H1 (cell line): ENCODE measurements at regions not wholly inside any gene's neighbourhood (a gene's known extent, or its start where the extent isn't known, plus 50 kb on each side); places are given as distances from the start of the nearest gene placed in this dataset.

Experiments
- CTCF ChIA-PET: fragments of 300-600 bp; sonication (Branson Sonifier 250); formaldehyde crosslinking; loops from one replicate; lab custom pipeline; 2021; ENCODE audit not compliant: partially characterized antibody; lab: Charles Lee
- POLR2A ChIA-PET: fragments of 300-600 bp; sonication (Branson Sonifier 250); formaldehyde crosslinking; loops from one replicate; lab custom pipeline; 2021; ENCODE audit warnings: inconsistent platforms; ENCODE audit not compliant: partially characterized antibody; lab: Charles Lee
- DNase-seq, 2 experiments: peaks; one replicate each; pipeline versions ENCODE4 v3.0.0 to v3.0.0-alpha.2; 2010 to 2022; ENCODE audit warnings: low spot score in 2 of 2, low read depth in 1 of 2, mixed read lengths in 1 of 2
- FAIRE-seq: peaks from 2 replicates; lab custom pipeline; 2011; peaks lifted over from hg19 to GRCh38; lab: Jason Lieb, UNC
- H2AFZ ChIP-seq: 2 replicates; pipeline ENCODE4 v1.8.1; 2012; ENCODE audit warnings: low read length, inconsistent platforms
- H2AK5ac ChIP-seq: 2 replicates; pipeline ENCODE4 v1.6.1; 2013; ENCODE audit warnings: low read depth, low read length
- H2BK120ac ChIP-seq: replicated peaks from 2 replicates; pipeline ENCODE3; 2013; ENCODE audit warnings: low read depth, low read length, inconsistent platforms
- H2BK12ac ChIP-seq: 2 replicates; pipeline ENCODE4 v1.6.1; 2013; ENCODE audit warnings: low read depth, low read length
- H2BK15ac ChIP-seq: 2 replicates; pipeline ENCODE4 v1.6.1; 2013; ENCODE audit warnings: low read length
- H2BK20ac ChIP-seq: 2 replicates; pipeline ENCODE4 v1.6.1; 2013; ENCODE audit warnings: low read length
- H2BK5ac ChIP-seq: 2 replicates; pipeline ENCODE4 v1.6.1; 2013; ENCODE audit warnings: low read depth, low read length
- H3K14ac ChIP-seq: 2 replicates; pipeline ENCODE4 v1.6.1; 2013; ENCODE audit warnings: inconsistent platforms; ENCODE audit not compliant: insufficient read length
- H3K18ac ChIP-seq: 2 replicates; pipeline ENCODE4 v1.6.1; 2013; ENCODE audit warnings: low read length; ENCODE audit errors: extremely low read depth
- H3K23ac ChIP-seq: 2 replicates; pipeline ENCODE4 v1.6.1; 2013; ENCODE audit warnings: inconsistent platforms; ENCODE audit not compliant: insufficient read length
- H3K23me2 ChIP-seq: 2 replicates; pipeline ENCODE4 v1.6.1; 2013; ENCODE audit warnings: low read depth, low read length
- H3K27ac ChIP-seq: 2 replicates; pipeline ENCODE4 v1.6.1; 2011; ENCODE audit warnings: low read depth, low read length, inconsistent platforms
- H3K27me3 ChIP-seq, 4 experiments: replicated peaks in 1 of 4; 1 replicate in 1 of 4; 2 replicates in 3 of 4; pipeline versions ENCODE4 v1.6.1 to v1.8.1; 2011 to 2013; ENCODE audit warnings: low read length in 3 of 4, mild to moderate bottlenecking in 3 of 4, inconsistent platforms in 2 of 4, mixed read lengths in 2 of 4, moderate library complexity in 1 of 4; ENCODE audit not compliant: control insufficient read depth in 3 of 4, insufficient read depth in 3 of 4; ENCODE audit errors: extremely low read depth in 1 of 4
- H3K36me3 ChIP-seq, 4 experiments: 2 replicates each; pipeline versions ENCODE4 v1.6.1 to v1.8.1; 2011 to 2013; ENCODE audit warnings: mild to moderate bottlenecking in 4 of 4, low read length in 3 of 4, moderate library complexity in 2 of 4, control low read depth in 1 of 4, inconsistent platforms in 1 of 4; ENCODE audit not compliant: insufficient read depth in 4 of 4, control insufficient read depth in 2 of 4
- H3K4ac ChIP-seq: replicated peaks from 2 replicates; pipeline ENCODE3; 2013; ENCODE audit warnings: low read length, low read depth, mixed read lengths, inconsistent platforms; ENCODE audit not compliant: insufficient read length
- H3K4me1 ChIP-seq, 4 experiments: replicated peaks in 1 of 4; 1 replicate in 1 of 4; 2 replicates in 3 of 4; pipeline versions ENCODE4 v1.6.1 to v1.8.1; 2011 to 2013; ENCODE audit warnings: low read length in 3 of 4, inconsistent platforms in 2 of 4, mixed read lengths in 1 of 4; ENCODE audit not compliant: insufficient read depth in 4 of 4, control insufficient read depth in 3 of 4
- H3K4me2 ChIP-seq, 2 experiments: 2 replicates each; pipeline versions ENCODE4 v1.6.1 to v1.8.1; 2011 to 2013; ENCODE audit warnings: low read depth in 2 of 2, low read length in 2 of 2, control low read depth in 1 of 2, inconsistent platforms in 1 of 2, mild to moderate bottlenecking in 1 of 2; ENCODE audit not compliant: insufficient read depth in 1 of 2
- H3K4me3 ChIP-seq, 4 experiments: fragments of 200-600, 300-600 bp in 1 of 4; sonication (generic), shearing (Covaris generic), sonication (Bioruptor Twin) in 1 of 4; 2 replicates each; pipeline versions ENCODE4 v1.5.1 to v1.8.1; 2011 to 2016; ENCODE audit warnings: low read length in 4 of 4, low read depth in 3 of 4, control low read depth in 2 of 4, inconsistent platforms in 2 of 4, mild to moderate bottlenecking in 2 of 4, mixed read lengths in 1 of 4, moderate library complexity in 1 of 4; ENCODE audit not compliant: insufficient read depth in 2 of 4; ENCODE audit errors: extremely low read depth in 1 of 4
- H3K56ac ChIP-seq: replicated peaks from 2 replicates; pipeline ENCODE3; 2013; ENCODE audit warnings: low read depth, mild to moderate bottlenecking, mixed read lengths, low read length, inconsistent platforms; ENCODE audit not compliant: insufficient read length
- H3K79me1 ChIP-seq: 2 replicates; pipeline ENCODE4 v1.6.1; 2013; ENCODE audit warnings: low read depth, low read length, control low read depth
- H3K79me2 ChIP-seq, 2 experiments: 2 replicates each; pipeline versions ENCODE4 v1.6.1 to v1.8.1; 2012 to 2013; ENCODE audit warnings: low read length in 2 of 2, mild to moderate bottlenecking in 2 of 2, inconsistent platforms in 1 of 2; ENCODE audit not compliant: insufficient read depth in 2 of 2, control insufficient read depth in 1 of 2
- H3K9ac ChIP-seq, 4 experiments: replicated peaks in 1 of 4; 1 replicate in 1 of 4; 2 replicates in 3 of 4; pipeline versions ENCODE4 v1.6.1 to v1.8.1; 2011 to 2013; ENCODE audit warnings: low read depth in 3 of 4, low read length in 3 of 4, control low read depth in 2 of 4, mild to moderate bottlenecking in 2 of 4, moderate library complexity in 2 of 4, inconsistent platforms in 1 of 4; ENCODE audit errors: extremely low read depth in 1 of 4
- H3K9me3 ChIP-seq, 2 experiments: 2 replicates each; pipeline versions ENCODE4 v1.6.1 to v1.8.1; 2012 to 2013; ENCODE audit warnings: mild to moderate bottlenecking in 2 of 2, moderate library complexity in 2 of 2, control low read depth in 1 of 2, inconsistent platforms in 1 of 2, low read depth in 1 of 2, low read length in 1 of 2, mixed read lengths in 1 of 2; ENCODE audit not compliant: insufficient read depth in 2 of 2
- H4K20me1 ChIP-seq, 2 experiments: replicated peaks in 1 of 2; 2 replicates each; pipeline versions ENCODE3 to v1.8.1; 2011 to 2013; ENCODE audit warnings: inconsistent platforms in 2 of 2, low read length in 2 of 2, mild to moderate bottlenecking in 1 of 2; ENCODE audit not compliant: insufficient read depth in 2 of 2, control insufficient read depth in 1 of 2
- H4K5ac ChIP-seq: 2 replicates; pipeline ENCODE4 v1.6.1; 2013; ENCODE audit warnings: low read length, low read depth, mixed read lengths, inconsistent platforms; ENCODE audit not compliant: insufficient read length
- H4K8ac ChIP-seq: 2 replicates; pipeline ENCODE4 v1.8.0; 2013; ENCODE audit warnings: mild to moderate bottlenecking, moderate library complexity, low read length, inconsistent platforms; ENCODE audit not compliant: insufficient read depth; ENCODE audit errors: extremely low read depth
- H4K91ac ChIP-seq: replicated peaks from 2 replicates; pipeline ENCODE3; 2013; ENCODE audit warnings: low read length, mixed read lengths, inconsistent platforms; ENCODE audit not compliant: insufficient read length
- CBX5 ChIP-seq: fragments of 300-800, 300-1000 bp; sonication (generic); IDR thresholded peaks from 2 replicates; pipeline ENCODE4 v1.7.1; 2016; ENCODE audit warnings: antibody characterized with exemption, low read length, low read depth
- SIRT6 ChIP-seq: IDR thresholded peaks from one replicate; pipeline ENCODE4 v1.7.1; 2012; ENCODE audit warnings: low read length, inconsistent platforms
- WGBS, 2 experiments: shearing (Covaris generic) in 1 of 2; methylation state at CpG; one replicate each; pipeline versions ENCODE4 v1.1.6 to v1.1.7; 2013 to 2015; ENCODE audit warnings: low lambda C conversion rate in 2 of 2, mixed read lengths in 2 of 2, inconsistent platforms in 1 of 2, low coverage in 1 of 2, missing lambda C conversion rate in 1 of 2; ENCODE audit not compliant: insufficient replicate concordance in 2 of 2, insufficient coverage in 1 of 2, insufficient read length in 1 of 2; ENCODE audit errors: extremely low coverage in 1 of 2, missing lambda C conversion rate in 1 of 2; 5-methylcytosine and 5-hydroxymethylcytosine counted together

GRCh38 chr2:12076810-12077209 is 330.4 kb downstream of the LPIN1 start:
- Histone ChIP-seq H3K27ac (no peak overlapping the region), H2AK5ac (no peak overlapping the region; the same call in 1 of the 2 replicates), H2BK12ac (no peak overlapping the region; the same call in 1 of the 2 replicates), H3K56ac (no peak overlapping the region), H3K27me3 (no peaks in the 10 kb centered on the region), H4K91ac (no peak overlapping the region), H2BK5ac (no peak overlapping the region), H3K79me2 (no peaks in the 10 kb centered on the region), H3K4ac (no peak overlapping the region), H2AFZ (no peak overlapping the region), H3K23me2 (no peaks in the 10 kb centered on the region), H3K4me1 (peaks cover 2 to 9% (median 3%) of the 10 kb centered on the region in 4 experiments; a peak in 5 of 7 replicates), H3K23ac (no peak overlapping the region), H3K9me3 (no peaks in the 10 kb centered on the region), H3K14ac (no peak overlapping the region), H3K79me1 (no peaks in the 10 kb centered on the region), H3K9ac (no peak overlapping the region), H3K4me3 (no peak overlapping the region), H3K36me3 (no peaks in the 10 kb centered on the region), H3K4me2 (no peak overlapping the region), H4K20me1 (no peaks in the 10 kb centered on the region), H2BK15ac (no peak overlapping the region; the same call in 1 of the 2 replicates), H3K18ac (no peak overlapping the region), H2BK20ac (peak overlapping the region; percentile 77; the same call in 1 of the 2 replicates), H2BK120ac (no peak overlapping the region), H4K5ac (no peak overlapping the region), H4K8ac (no peak overlapping the region)
- no peak for TF ChIP-seq SIRT6
- TF ChIP-seq CBX5 = no peak
- ChIA-PET CTCF (interaction anchor here (0.7 to 1.2 kb wide), 3 partner anchors 9 to 68 kb away, joined by 3 read pairs; no protein-coding TSS in a partner anchor), POLR2A (no interaction called here)
- FAIRE-seq = no peak
- DNase-seq = no peak
- WGBS, 2 experiments = 91% methylated on average over 5 of the region's 5 CpGs; no CpG with 5 or more reads in 1 of the 2 experiments
